SK-N-SH (cell line): ENCODE measurements at regions not wholly inside any gene's neighbourhood (a gene's known extent, or its start where the extent isn't known, plus 50 kb on each side); places are given as distances from the start of the nearest gene placed in this dataset.
"Not testable (repeated sequence)": the region's sequence is repeated elsewhere in the genome, so short reads cannot be mapped to it uniquely, and the experiment has no call there.

Experiments
- FOXM1 ChIP-seq: IDR thresholded peaks from 2 replicates; pipeline ENCODE4 v1.4.0; 2012; ENCODE audit warnings: low read depth, mild to moderate bottlenecking
- JUND ChIP-seq: IDR thresholded peaks from 2 replicates; pipeline ENCODE4 v1.4.0; 2012
- RAD21 ChIP-seq: IDR thresholded peaks from 2 replicates; pipeline ENCODE4 v1.6.1; 2012; ENCODE audit warnings: mild to moderate bottlenecking, low read length
- RCOR1 ChIP-seq: fragments of 150-350 bp; IDR thresholded peaks from 2 replicates; pipeline ENCODE4 v1.6.1; 2017; ENCODE audit warnings: antibody characterized with exemption, low read length
- TAF1 ChIP-seq: IDR thresholded peaks from 2 replicates; pipeline ENCODE4 v1.6.1; 2012; ENCODE audit warnings: low read depth, mild to moderate bottlenecking, low read length, moderate library complexity, borderline replicate concordance
- TEAD4 ChIP-seq: IDR thresholded peaks from 2 replicates; pipeline ENCODE4 v1.4.0; 2012; ENCODE audit warnings: mild to moderate bottlenecking, borderline replicate concordance; ENCODE audit not compliant: insufficient read depth
- TF ChIP-seq, protein P1 (sequence below): fragments of 200-600 bp; sonication (generic); IDR thresholded peaks from 2 replicates; pipeline ENCODE4 v1.6.1; 2017; ENCODE audit warnings: antibody characterized with exemption, mild to moderate bottlenecking, moderate library complexity

DNA sequence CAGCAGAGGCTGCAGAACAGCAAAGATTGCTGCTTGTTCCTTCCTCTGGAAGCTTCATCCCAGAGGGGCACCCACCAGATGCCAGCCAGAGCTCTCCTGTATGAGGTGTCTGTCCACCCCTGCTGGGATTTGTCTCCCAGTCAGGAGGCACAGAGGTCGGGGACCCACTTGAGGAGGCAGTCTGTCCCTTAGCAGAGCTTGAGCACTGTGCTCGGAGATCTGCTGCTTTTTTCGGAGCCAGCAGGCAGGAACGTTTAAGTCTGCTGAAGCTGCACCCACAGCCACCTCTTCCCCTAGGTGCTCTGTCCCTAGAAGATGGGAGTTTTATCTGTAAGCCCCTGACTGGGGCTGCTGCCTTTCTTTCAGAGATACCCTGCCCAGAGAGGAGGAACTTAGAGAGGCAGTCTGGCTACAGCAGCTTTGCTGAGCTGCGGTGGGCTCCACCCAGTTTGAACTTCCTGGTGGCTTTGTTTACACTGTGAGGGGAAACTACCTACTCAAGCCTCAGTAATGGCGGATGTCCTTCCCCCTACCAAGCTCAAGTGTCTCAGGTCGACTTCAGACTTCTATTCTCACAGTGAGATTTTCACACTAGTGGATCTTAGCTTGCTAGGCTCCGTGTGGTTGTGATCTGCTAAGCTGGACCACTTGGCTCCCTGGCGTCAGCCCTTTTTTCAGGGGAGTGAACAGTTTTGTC is 101.8 kb upstream of the GLRA1 start:
- TF ChIP-seq, protein P1, sequence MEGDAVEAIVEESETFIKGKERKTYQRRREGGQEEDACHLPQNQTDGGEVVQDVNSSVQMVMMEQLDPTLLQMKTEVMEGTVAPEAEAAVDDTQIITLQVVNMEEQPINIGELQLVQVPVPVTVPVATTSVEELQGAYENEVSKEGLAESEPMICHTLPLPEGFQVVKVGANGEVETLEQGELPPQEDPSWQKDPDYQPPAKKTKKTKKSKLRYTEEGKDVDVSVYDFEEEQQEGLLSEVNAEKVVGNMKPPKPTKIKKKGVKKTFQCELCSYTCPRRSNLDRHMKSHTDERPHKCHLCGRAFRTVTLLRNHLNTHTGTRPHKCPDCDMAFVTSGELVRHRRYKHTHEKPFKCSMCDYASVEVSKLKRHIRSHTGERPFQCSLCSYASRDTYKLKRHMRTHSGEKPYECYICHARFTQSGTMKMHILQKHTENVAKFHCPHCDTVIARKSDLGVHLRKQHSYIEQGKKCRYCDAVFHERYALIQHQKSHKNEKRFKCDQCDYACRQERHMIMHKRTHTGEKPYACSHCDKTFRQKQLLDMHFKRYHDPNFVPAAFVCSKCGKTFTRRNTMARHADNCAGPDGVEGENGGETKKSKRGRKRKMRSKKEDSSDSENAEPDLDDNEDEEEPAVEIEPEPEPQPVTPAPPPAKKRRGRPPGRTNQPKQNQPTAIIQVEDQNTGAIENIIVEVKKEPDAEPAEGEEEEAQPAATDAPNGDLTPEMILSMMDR: not testable (repeated sequence)
- not testable (repeated sequence) for TF ChIP-seq TAF1, JUND, FOXM1, RCOR1, TEAD4, RAD21
